Karpas-422 (cell line): ENCODE measurements at regions not wholly inside any gene's neighbourhood (a gene's known extent, or its start where the extent isn't known, plus 50 kb on each side); places are given as distances from the start of the nearest gene placed in this dataset.

ENCODE experiments used
- DNase-seq: peaks from one replicate; pipeline ENCODE4 v3.0.0-alpha.2; 2015
- H2AFZ ChIP-seq: fragments of 200-600 bp; sonication (generic); 2 replicates; pipeline ENCODE4 v1.6.1; 2014; ENCODE audit warnings: antibody characterized with exemption, low read length, mixed read lengths
- H3K27ac ChIP-seq: fragments of 200-600 bp; sonication (generic); 2 replicates; pipeline ENCODE4 v1.5.1; 2014; ENCODE audit warnings: mild to moderate bottlenecking, low read length, moderate library complexity
- H3K27me3 ChIP-seq: fragments of 200-600 bp; sonication (generic); 2 replicates; pipeline ENCODE4 v1.6.1; 2014; ENCODE audit warnings: low read length, mixed read lengths
- H3K36me3 ChIP-seq: fragments of 200-600 bp; sonication (generic); 2 replicates; pipeline ENCODE4 v1.6.1; 2014; ENCODE audit warnings: low read length, mixed read lengths; ENCODE audit not compliant: insufficient read depth
- H3K4me1 ChIP-seq: fragments of 200-600 bp; sonication (generic); 2 replicates; pipeline ENCODE4 v1.6.1; 2014; ENCODE audit warnings: mild to moderate bottlenecking, low read length, mixed read lengths
- H3K4me2 ChIP-seq: fragments of 200-600 bp; sonication (generic); 2 replicates; pipeline ENCODE4 v1.6.1; 2014; ENCODE audit warnings: low read length, low read depth, mild to moderate bottlenecking; ENCODE audit not compliant: poor library complexity, severe bottlenecking
- H3K4me3 ChIP-seq: fragments of 200-600 bp; sonication (generic); 2 replicates; pipeline ENCODE4 v1.5.1; 2014; ENCODE audit warnings: mild to moderate bottlenecking, antibody characterized with exemption, low read length, mixed read lengths
- H3K79me2 ChIP-seq: fragments of 200-600 bp; sonication (generic); 2 replicates; pipeline ENCODE4 v1.6.1; 2014; ENCODE audit warnings: mild to moderate bottlenecking, low read length, mixed read lengths
- H3K9ac ChIP-seq: fragments of 200-600 bp; sonication (generic); 2 replicates; pipeline ENCODE4 v1.6.0; 2014; ENCODE audit warnings: low read length
- H3K9me2 ChIP-seq: fragments of 200-600 bp; sonication (generic), shearing (Covaris generic); replicated peaks from 2 replicates; pipeline ENCODE4 v1.6.0; 2014; ENCODE audit warnings: mild to moderate bottlenecking, low read length, moderate library complexity; ENCODE audit not compliant: insufficient read depth
- H3K9me3 ChIP-seq: fragments of 300-700, 200-600 bp; sonication (generic); 2 replicates; pipeline ENCODE4 v1.6.1; 2014; ENCODE audit warnings: low read length, mixed read lengths
- H4K20me1 ChIP-seq: fragments of 200-600 bp; sonication (generic); 2 replicates; pipeline ENCODE4 v1.6.1; 2014; ENCODE audit warnings: mild to moderate bottlenecking, antibody characterized with exemption, low read length, low read depth; ENCODE audit not compliant: insufficient read depth

- H3K9me3 ChIP-seq: no peaks in the 10 kb centered on the region
- H3K36me3 ChIP-seq: no peaks in the 10 kb centered on the region
- H3K9me2 ChIP-seq: no peaks in the 10 kb centered on the region
- no peaks in the 10 kb centered on the region for H3K79me2 ChIP-seq
- H3K4me3 ChIP-seq: no peak overlapping the region
- H3K27me3 ChIP-seq: no peaks in the 10 kb centered on the region
- no peaks in the 10 kb centered on the region for H3K4me1 ChIP-seq
- no peak overlapping the region for H3K27ac ChIP-seq
- no peak overlapping the region for H3K9ac ChIP-seq
- no peaks in the 10 kb centered on the region for H4K20me1 ChIP-seq
- no peak for DNase-seq
- H2AFZ ChIP-seq: no peak overlapping the region
- H3K4me2 ChIP-seq: no peak overlapping the region
These were observed 426.2 kb downstream of the MIAT start for GRCh38 chr22:27083610-27084009.

GRCh38 chr22:27084130-27084529 lies 426.7 kb downstream of the MIAT start:
- H3K27ac ChIP-seq: no peak overlapping the region
- H3K79me2 ChIP-seq: no peaks in the 10 kb centered on the region
- no peaks in the 10 kb centered on the region for H3K9me2 ChIP-seq
- H3K4me1 ChIP-seq: no peaks in the 10 kb centered on the region
- H3K4me3 ChIP-seq: no peak overlapping the region
- H3K4me2 ChIP-seq: no peak overlapping the region
- H4K20me1 ChIP-seq: no peaks in the 10 kb centered on the region
- DNase-seq: no peak
- no peak overlapping the region for H3K9ac ChIP-seq
- no peaks in the 10 kb centered on the region for H3K27me3 ChIP-seq
- H3K36me3 ChIP-seq: no peaks in the 10 kb centered on the region
- H2AFZ ChIP-seq: no peak overlapping the region
- no peaks in the 10 kb centered on the region for H3K9me3 ChIP-seq

- H3K27ac ChIP-seq: no peak overlapping the region
- H3K4me3 ChIP-seq: no peak overlapping the region
- no peaks in the 10 kb centered on the region for H4K20me1 ChIP-seq
- no peak for DNase-seq
- H3K4me1 ChIP-seq: peaks cover 3% of the 10 kb centered on the region
- H3K36me3 ChIP-seq: no peaks in the 10 kb centered on the region
- H2AFZ ChIP-seq: no peak overlapping the region
- no peaks in the 10 kb centered on the region for H3K9me3 ChIP-seq
- no peaks in the 10 kb centered on the region for H3K27me3 ChIP-seq
- H3K4me2 ChIP-seq: no peak overlapping the region
- no peak overlapping the region for H3K9ac ChIP-seq
- H3K9me2 ChIP-seq: no peaks in the 10 kb centered on the region
- H3K79me2 ChIP-seq: no peaks in the 10 kb centered on the region
These were observed 429.0 kb downstream of the MIAT start for GRCh38 chr22:27086080-27087044.

- H3K27ac ChIP-seq: no peak overlapping the region
- no peaks in the 10 kb centered on the region for H3K36me3 ChIP-seq
- no peaks in the 10 kb centered on the region for H3K27me3 ChIP-seq
- no peaks in the 10 kb centered on the region for H3K9me2 ChIP-seq
- H3K4me3 ChIP-seq: no peak overlapping the region
- no peak for DNase-seq
- H3K9me3 ChIP-seq: no peaks in the 10 kb centered on the region
- no peaks in the 10 kb centered on the region for H3K79me2 ChIP-seq
- no peak overlapping the region for H3K4me2 ChIP-seq
- no peak overlapping the region for H2AFZ ChIP-seq
- H3K9ac ChIP-seq: no peak overlapping the region
- peaks cover 3% of the 10 kb centered on the region for H3K4me1 ChIP-seq
- no peaks in the 10 kb centered on the region for H4K20me1 ChIP-seq
These were observed 429.7 kb downstream of the MIAT start for GRCh38 chr22:27087051-27087450.

- no peak overlapping the region for H3K27ac ChIP-seq
- no peak overlapping the region for H3K4me3 ChIP-seq
- no peaks in the 10 kb centered on the region for H4K20me1 ChIP-seq
- H3K79me2 ChIP-seq: no peaks in the 10 kb centered on the region
- no peaks in the 10 kb centered on the region for H3K36me3 ChIP-seq
- DNase-seq: no peak
- no peak overlapping the region for H2AFZ ChIP-seq
- no peaks in the 10 kb centered on the region for H3K9me2 ChIP-seq
- no peak overlapping the region for H3K4me2 ChIP-seq
- H3K9me3 ChIP-seq: no peaks in the 10 kb centered on the region
- H3K4me1 ChIP-seq: peaks cover 3% of the 10 kb centered on the region
- no peak overlapping the region for H3K9ac ChIP-seq
- no peaks in the 10 kb centered on the region for H3K27me3 ChIP-seq
These were observed 430.6 kb downstream of the MIAT start for GRCh38 chr22:27088026-27088425.

GRCh38 chr22:27089264-27089663 lies 431.9 kb downstream of the MIAT start:
- H3K27me3 ChIP-seq: no peaks in the 10 kb centered on the region
- H3K4me3 ChIP-seq: no peak overlapping the region
- no peaks in the 10 kb centered on the region for H4K20me1 ChIP-seq
- H3K9me2 ChIP-seq: no peaks in the 10 kb centered on the region
- H2AFZ ChIP-seq: no peak overlapping the region
- H3K79me2 ChIP-seq: no peaks in the 10 kb centered on the region
- no peak overlapping the region for H3K27ac ChIP-seq
- H3K4me1 ChIP-seq: peaks cover 3% of the 10 kb centered on the region
- H3K9ac ChIP-seq: no peak overlapping the region
- no peak for DNase-seq
- H3K4me2 ChIP-seq: no peak overlapping the region
- no peaks in the 10 kb centered on the region for H3K36me3 ChIP-seq
- no peaks in the 10 kb centered on the region for H3K9me3 ChIP-seq

GRCh38 chr22:27090611-27091011 lies 433.2 kb downstream of the MIAT start:
- no peak overlapping the region for H3K9ac ChIP-seq
- H4K20me1 ChIP-seq: no peaks in the 10 kb centered on the region
- H3K4me2 ChIP-seq: no peak overlapping the region
- H3K9me2 ChIP-seq: no peaks in the 10 kb centered on the region
- H3K36me3 ChIP-seq: no peaks in the 10 kb centered on the region
- no peak overlapping the region for H3K27ac ChIP-seq
- peaks cover 3% of the 10 kb centered on the region for H3K4me1 ChIP-seq
- DNase-seq: no peak
- H3K9me3 ChIP-seq: no peaks in the 10 kb centered on the region
- H2AFZ ChIP-seq: no peak overlapping the region
- no peaks in the 10 kb centered on the region for H3K27me3 ChIP-seq
- H3K4me3 ChIP-seq: no peak overlapping the region
- H3K79me2 ChIP-seq: no peaks in the 10 kb centered on the region

DNA sequence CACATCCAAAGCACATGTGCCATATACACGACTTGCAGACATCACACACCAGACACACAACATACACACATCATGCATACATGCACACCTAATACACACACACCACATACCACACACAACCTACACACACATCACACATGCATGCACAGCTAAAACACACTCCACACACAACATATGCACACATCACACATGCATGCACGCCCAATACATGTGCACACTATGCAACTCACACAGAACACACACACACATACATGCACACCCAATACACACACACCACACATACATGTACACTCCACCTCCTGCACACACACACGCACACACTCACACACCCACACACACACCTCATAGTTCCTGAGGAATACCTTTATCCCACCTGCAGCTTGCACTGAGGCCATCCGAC lies 436.0 kb downstream of the MIAT start:
- Histone ChIP-seq H3K9me3 (no peaks in the 10 kb centered on the region), H3K79me2 (no peaks in the 10 kb centered on the region), H3K36me3 (no peaks in the 10 kb centered on the region), H3K4me3 (no peak overlapping the region), H4K20me1 (no peaks in the 10 kb centered on the region), H3K4me1 (peaks cover 3% of the 10 kb centered on the region), H3K9ac (no peak overlapping the region), H3K4me2 (no peak overlapping the region), H3K27me3 (no peaks in the 10 kb centered on the region), H3K27ac (no peak overlapping the region), H3K9me2 (no peaks in the 10 kb centered on the region), H2AFZ (no peak overlapping the region)
- no peak for DNase-seq
